Brain microvascular endothelial cell (primary cell): ENCODE measurements at regions not wholly inside any gene's neighbourhood (a gene's known extent, or its start where the extent isn't known, plus 50 kb on each side); places are given as distances from the start of the nearest gene placed in this dataset.

ENCODE experiments used
- DNase-seq: peaks from one replicate; pipeline ENCODE4 v3.0.0-alpha.2; 2020
- H3K27ac ChIP-seq: fragments of 250-450 bp; sonication (Bioruptor Pico); 2 replicates; pipeline ENCODE4 v1.5.1; 2020; ENCODE audit warnings: mild to moderate bottlenecking, moderate library complexity
- H3K27me3 ChIP-seq: fragments of 250-450 bp; sonication (Bioruptor Pico); replicated peaks from 2 replicates; pipeline ENCODE4 v1.5.1; 2020; ENCODE audit warnings: mild to moderate bottlenecking
- H3K36me3 ChIP-seq: fragments of 250-450 bp; sonication (Bioruptor Pico); replicated peaks from 2 replicates; pipeline ENCODE4 v1.5.1; 2020; ENCODE audit warnings: mild to moderate bottlenecking
- H3K4me3 ChIP-seq: 2 replicates; pipeline ENCODE4 v1.5.1; 2011; ENCODE audit warnings: low read depth, mild to moderate bottlenecking, control low read depth, low read length, moderate library complexity
- in situ Hi-C: cut with HindIII; loops from 2 replicates; pipeline ENCODE4 v1.10.0; 2017; ENCODE audit warnings: low sequenced_read_pairs, low pct_ligation_motif_present
- TF ChIP-seq, protein P1 (sequence below): IDR thresholded peaks from 2 replicates; pipeline ENCODE4 v1.5.1; 2011; ENCODE audit warnings: low read depth, mild to moderate bottlenecking, moderate library complexity, low read length, control low read depth, inconsistent platforms; ENCODE audit errors: missing control alignments

DNA sequence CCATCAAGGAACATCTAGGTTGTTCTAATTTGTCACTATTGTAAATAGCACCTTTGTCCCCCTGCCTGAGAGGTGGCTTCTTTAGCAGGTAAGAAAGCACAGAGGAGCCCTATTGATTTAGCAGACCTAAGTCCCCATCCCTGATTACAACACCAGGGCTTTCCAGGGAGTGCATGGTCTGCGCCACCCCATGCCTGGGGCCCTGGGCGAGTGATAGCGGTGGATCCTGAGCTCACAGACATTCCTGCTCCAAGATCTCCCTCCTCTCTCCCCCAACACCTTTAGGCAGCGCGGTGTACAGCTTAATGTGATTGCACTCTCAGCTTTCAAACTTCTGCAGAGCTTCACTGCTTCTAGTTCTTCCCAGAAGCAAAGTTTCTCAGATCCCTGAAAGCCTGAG lies 67.4 kb upstream of the WWC1 start:
- TF ChIP-seq, protein P1, sequence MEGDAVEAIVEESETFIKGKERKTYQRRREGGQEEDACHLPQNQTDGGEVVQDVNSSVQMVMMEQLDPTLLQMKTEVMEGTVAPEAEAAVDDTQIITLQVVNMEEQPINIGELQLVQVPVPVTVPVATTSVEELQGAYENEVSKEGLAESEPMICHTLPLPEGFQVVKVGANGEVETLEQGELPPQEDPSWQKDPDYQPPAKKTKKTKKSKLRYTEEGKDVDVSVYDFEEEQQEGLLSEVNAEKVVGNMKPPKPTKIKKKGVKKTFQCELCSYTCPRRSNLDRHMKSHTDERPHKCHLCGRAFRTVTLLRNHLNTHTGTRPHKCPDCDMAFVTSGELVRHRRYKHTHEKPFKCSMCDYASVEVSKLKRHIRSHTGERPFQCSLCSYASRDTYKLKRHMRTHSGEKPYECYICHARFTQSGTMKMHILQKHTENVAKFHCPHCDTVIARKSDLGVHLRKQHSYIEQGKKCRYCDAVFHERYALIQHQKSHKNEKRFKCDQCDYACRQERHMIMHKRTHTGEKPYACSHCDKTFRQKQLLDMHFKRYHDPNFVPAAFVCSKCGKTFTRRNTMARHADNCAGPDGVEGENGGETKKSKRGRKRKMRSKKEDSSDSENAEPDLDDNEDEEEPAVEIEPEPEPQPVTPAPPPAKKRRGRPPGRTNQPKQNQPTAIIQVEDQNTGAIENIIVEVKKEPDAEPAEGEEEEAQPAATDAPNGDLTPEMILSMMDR = no peak
- Histone ChIP-seq H3K27ac (no peak overlapping the region), H3K27me3 (no peaks in the 10 kb centered on the region), H3K36me3 (no peaks in the 10 kb centered on the region), H3K4me3 (no peak overlapping the region)
- in situ Hi-C loops = no loop called here
- no peak for DNase-seq

DNA sequence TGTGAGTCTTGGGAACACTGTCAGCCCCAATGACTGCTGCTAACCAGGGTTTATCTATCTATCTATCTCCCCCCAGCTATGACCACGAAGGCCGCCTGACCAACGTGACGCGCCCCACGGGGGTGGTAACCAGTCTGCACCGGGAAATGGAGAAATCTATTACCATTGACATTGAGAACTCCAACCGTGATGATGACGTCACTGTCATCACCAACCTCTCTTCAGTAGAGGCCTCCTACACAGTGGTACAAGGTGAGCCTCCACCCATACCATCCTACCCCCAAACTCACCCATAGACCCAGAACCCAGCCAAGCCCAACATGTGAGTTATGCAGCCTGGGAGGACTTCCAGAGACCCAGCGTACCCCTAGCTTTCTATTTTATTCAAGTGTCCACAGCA lies 65.4 kb upstream of the WWC1 start:
- H3K27me3 ChIP-seq = no peaks in the 10 kb centered on the region
- H3K36me3 ChIP-seq = no peaks in the 10 kb centered on the region
- in situ Hi-C loops = no loop called here
- no peak for DNase-seq
- no peak overlapping the region for H3K4me3 ChIP-seq
- H3K27ac ChIP-seq = no peak overlapping the region
- TF ChIP-seq, protein P1 = no peak

DNA sequence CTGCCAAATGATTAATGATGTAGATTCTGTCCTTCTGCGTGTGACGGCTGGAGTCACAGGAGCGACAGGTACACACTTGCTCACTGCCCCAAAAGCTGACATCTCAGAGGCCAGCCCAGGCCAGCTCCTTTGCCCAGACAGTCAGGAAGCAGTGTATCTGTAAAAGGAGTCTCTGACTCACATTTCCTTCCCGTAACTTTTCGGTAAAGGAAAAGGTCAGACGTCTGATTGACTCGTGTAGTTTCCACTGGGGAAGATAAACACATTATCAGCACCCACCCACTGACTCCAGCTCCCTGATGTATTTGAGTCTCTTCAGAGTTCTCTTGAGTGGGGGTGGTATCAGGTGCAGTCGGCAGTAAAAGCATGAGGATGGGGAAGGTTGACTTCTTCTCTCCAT lies 64.4 kb upstream of the WWC1 start:
- Histone ChIP-seq H3K27me3 (no peaks in the 10 kb centered on the region), H3K4me3 (no peak overlapping the region), H3K27ac (no peak overlapping the region), H3K36me3 (no peaks in the 10 kb centered on the region)
- in situ Hi-C loops = no loop called here
- peak; percentile 2 for DNase-seq
- TF ChIP-seq, protein P1 = no peak

DNA sequence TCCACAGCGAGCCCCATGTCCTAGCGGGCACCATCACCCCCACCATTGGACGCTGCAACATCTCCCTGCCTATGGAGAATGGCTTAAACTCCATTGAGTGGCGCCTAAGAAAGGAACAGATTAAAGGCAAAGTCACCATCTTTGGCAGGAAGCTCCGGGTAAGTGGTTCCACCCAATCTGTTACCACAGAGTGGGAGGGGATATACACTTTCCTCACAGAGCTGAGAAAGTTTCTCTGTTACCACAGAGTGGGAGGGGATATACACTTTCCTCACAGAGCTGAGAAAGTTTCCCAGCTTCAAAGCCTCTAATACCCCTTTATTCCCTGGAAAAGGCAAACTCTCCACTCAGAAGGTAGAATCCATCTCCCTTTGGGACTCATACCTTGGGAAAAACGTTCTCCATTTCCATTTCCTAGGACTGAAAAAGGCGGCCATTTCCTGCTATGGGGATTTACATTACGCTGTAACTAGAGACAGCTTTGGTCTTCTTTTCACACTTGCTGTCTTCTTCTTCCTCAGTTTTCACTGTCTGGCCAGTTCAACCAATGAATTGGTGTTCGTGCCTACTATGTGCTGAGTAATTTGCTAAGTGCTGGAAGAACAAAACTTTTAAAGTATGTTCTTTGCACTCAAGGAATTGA lies 63.4 kb upstream of the WWC1 start:
- in situ Hi-C loops = no loop called here
- H3K27ac ChIP-seq = no peak overlapping the region
- H3K36me3 ChIP-seq = no peaks in the 10 kb centered on the region
- H3K27me3 ChIP-seq = no peaks in the 10 kb centered on the region
- DNase-seq = no peak
- H3K4me3 ChIP-seq = no peak overlapping the region
- TF ChIP-seq, protein P1 = no peak

DNA sequence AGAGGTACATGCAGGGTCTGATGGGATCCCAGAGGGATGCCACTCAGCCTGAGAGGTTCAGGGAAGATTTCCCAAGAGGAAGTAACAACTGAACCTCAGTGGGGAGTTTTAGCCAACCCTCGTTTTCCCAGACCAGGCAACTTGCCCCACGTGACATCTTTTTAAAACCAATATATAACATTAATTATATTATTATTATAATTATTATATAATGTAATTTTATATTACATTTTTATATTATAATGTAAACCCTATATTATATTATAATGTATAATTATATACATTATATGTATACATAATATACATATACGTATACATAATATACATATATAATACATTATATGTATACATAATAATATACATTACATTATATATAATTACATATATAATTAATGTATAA lies 62.8 kb upstream of the WWC1 start:
- no peak overlapping the region for H3K27ac ChIP-seq
- TF ChIP-seq, protein P1 = no peak
- H3K4me3 ChIP-seq = no peak overlapping the region
- H3K27me3 ChIP-seq = no peaks in the 10 kb centered on the region
- DNase-seq = no peak
- no peaks in the 10 kb centered on the region for H3K36me3 ChIP-seq
- in situ Hi-C loops = no loop called here

DNA sequence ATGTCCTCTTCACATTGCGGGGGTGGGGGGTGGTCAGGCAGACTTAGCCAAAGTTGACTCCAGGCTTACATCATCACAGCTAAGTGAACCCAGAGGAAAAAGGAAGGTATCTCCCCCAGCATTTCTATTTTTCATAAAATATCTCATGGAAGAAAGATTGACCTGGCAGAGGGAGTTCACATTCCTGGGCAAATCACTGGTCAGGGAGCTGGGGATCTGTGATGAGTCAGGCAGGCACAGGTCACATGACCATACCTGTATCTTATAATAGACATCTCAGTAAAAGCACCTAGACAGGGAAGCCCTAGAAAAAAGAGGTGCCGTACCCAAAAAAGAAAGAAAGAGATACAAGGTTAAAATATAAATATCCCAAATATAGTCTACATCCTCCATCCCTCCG lies 57.3 kb upstream of the WWC1 start:
- Histone ChIP-seq H3K4me3 (no peak overlapping the region), H3K27ac (no peak overlapping the region), H3K27me3 (no peaks in the 10 kb centered on the region), H3K36me3 (no peaks in the 10 kb centered on the region)
- TF ChIP-seq, protein P1 = no peak
- DNase-seq = no peak
- in situ Hi-C loops = no loop called here
